HG03442 (cell line): ENCODE measurements at regions not wholly inside any gene's neighbourhood (a gene's known extent, or its start where the extent isn't known, plus 50 kb on each side); places are given as distances from the start of the nearest gene placed in this dataset.

ENCODE experiments used
- ATAC-seq: cut with Tn5 transposase; IDR thresholded peaks from one replicate; pipeline ENCODE4 v1.9.1; 2021; ENCODE audit warnings: mild to moderate bottlenecking, moderate library complexity; ENCODE audit not compliant: unreplicated experiment

- ATAC-seq = no peak
These were observed 247.9 kb upstream of the NT5C1B start for GRCh38 chr2:18837240-18837639.

DNA sequence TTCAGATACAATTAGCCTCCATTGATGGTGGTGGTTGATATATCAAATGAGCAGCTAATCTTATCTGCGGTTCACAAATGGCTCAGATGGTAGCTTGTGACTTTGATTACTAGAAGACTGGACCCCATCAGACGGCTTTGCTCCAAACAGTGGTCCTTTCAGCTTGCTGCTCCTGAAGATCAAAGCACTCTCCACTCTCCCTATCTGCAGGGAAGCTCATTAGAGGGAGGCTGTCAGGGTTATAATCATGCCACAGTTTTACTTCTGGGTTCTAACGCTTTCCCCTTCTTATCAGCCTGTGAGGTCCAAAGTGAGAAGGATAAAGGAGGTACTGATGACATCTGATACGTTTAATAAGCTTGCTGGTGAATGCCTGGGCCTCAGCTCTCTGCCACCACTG is 247.1 kb upstream of the NT5C1B start:
- no peak for ATAC-seq

DNA sequence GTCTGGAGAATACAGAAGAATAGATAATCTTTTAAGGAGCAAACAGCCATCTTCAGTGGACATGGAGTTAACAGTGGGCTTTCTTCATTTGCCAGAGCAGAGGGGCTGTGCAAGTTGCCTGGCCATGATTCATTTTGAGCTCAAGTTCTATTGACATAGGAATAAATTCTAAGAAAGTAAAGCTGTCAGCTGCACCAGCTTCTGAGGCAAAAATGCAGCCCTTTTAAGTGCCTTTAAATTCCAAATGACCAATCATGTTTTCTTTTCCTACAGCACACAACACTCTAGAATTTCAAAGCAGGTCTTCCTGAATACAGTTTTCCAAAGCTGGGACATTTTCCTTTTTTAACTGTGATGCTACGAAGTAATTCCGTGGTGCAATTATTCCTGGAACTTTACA is 246.4 kb upstream of the NT5C1B start:
- no peak for ATAC-seq

GRCh38 chr2:18834341-18834740 is 245.0 kb upstream of the NT5C1B start:
- ATAC-seq = no peak

- no peak for ATAC-seq
These were observed 244.6 kb upstream of the NT5C1B start for GRCh38 chr2:18833941-18834340.

DNA sequence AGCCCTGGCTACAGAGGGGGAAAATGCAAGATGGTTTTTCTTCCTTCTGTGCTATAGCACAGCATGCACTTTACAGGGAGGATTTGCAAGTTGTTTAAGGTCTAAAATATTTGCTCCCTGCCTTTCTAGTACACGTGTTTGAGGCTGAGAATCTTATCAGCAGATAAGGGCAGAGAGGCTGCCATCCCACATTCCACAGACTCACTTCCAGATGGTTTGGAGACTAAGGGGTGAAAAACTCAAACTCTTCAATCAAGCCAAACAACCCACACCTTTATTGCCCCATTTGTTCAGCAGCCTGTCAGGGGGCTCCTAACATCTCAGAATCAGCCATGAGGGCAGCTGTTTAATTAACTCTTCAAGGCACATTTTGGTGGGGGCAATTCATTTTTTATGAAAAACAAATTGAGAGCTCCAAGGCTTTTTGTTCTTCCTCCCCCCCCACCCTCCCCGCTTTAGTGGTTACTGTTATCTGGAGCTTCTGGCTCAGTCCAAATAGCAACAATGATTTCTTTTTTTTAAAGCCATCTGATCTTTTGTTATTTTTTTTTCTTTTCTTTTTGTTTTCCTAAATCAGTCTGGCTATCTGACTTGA is 242.6 kb upstream of the NT5C1B start:
- no peak for ATAC-seq

- ATAC-seq = no peak
These were observed 241.6 kb upstream of the NT5C1B start for GRCh38 chr2:18830962-18831361.

DNA sequence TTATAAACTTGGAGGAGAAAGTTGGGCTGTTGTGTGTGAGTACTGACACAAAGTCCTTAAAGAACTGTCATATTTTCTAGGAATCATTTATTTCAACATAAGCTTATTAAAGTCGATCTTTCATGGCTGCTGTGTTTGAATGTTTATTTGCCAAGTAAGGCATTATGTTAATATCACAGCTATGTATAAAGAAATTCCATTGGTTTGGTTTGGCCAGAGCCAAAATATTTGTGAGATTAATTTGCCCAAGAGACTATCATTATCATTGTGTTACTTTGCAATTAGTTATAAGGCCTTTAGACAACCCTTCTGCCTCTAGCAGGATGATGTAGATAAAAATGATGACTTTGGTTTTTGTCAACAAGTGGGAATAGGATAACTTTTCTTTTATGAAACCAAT is 240.6 kb upstream of the NT5C1B start:
- no peak for ATAC-seq

- no peak for ATAC-seq
These were observed 240.0 kb upstream of the NT5C1B start for GRCh38 chr2:18829251-18829902.

DNA sequence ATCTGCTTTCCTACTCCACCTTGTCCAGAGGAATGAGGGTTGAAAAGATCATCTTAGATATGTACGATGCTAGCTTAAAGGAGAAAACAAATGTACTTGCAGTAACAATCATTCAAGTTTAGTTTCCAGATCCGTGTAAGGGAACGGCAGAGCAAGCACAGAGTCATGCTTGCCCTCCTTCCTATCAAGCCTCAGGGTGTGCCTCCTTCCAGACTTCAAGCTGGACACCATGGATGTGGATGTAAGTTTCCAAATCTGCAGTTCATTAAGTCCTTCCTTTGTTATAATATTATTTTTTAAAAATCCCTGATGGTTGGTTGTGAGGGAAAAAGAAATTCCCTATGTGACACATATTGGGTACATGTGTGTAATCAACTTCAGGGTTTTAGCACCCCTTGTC is 238.9 kb upstream of the NT5C1B start:
- no peak for ATAC-seq

DNA sequence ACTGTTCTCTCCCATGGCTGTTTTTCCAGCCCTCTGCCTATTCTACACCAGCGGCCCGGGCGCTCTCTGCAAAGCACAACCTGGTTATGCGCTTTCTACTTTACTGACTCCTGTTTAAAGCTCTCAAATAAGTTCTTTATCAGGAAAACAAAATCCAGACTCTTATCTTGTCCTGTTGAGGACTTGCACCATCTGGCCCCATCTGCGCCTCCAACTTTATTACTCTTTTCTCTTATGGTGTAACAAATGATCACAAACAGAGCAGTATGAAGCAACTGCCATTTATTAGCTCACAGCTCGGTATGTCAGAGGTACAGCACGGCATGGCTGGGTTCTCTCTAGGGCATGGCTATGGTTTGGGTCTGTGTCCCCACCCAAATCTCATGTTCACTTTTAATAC is 236.5 kb upstream of the NT5C1B start:
- ATAC-seq = no peak

DNA sequence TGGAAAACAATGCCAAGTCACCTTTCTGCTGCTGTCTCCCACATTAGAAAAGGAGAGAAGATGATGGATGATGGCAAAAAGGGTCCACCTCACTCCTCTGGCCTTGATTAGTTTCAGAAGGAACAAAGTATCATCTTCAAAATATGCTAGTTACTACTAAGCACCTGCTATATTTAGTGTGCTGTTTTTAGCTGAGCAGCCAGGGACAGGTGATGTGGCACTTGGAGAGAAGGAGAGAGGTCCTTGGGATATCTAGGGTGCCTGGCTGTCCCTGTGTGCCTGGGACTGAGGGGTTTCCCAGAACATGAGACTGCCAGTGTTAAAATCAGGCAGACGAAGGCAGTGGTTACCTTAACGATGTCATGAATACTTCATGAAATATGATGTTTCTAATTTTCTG is 235.5 kb upstream of the NT5C1B start:
- no peak for ATAC-seq

- no peak for ATAC-seq
These were observed 235.0 kb upstream of the NT5C1B start for GRCh38 chr2:18824325-18824790.

DNA sequence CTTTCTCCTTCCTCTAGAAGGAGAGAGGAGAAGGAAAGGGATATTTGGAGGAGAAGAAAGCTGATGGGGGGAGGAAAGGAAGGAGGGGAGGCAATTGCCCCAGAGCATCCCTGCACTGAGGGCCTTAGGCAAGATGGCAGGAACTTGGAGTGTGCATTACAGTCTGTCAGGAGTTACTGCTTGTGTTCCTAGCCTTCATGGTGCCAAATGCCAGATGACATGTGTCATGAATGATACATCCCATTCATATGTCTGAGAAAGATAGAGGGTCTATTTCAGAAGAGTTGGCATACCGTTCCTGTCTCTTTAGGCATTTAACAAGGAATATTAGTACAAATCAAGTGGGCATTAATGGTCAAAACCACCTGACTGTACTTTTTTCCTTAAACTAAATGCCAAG is 232.1 kb upstream of the NT5C1B start:
- ATAC-seq = no peak

GRCh38 chr2:18820966-18821365 is 231.6 kb upstream of the NT5C1B start:
- ATAC-seq = no peak

- no peak for ATAC-seq
These were observed 230.2 kb upstream of the NT5C1B start for GRCh38 chr2:18819566-18819965.

GRCh38 chr2:18814387-18814786 is 225.0 kb upstream of the NT5C1B start:
- no peak for ATAC-seq

DNA sequence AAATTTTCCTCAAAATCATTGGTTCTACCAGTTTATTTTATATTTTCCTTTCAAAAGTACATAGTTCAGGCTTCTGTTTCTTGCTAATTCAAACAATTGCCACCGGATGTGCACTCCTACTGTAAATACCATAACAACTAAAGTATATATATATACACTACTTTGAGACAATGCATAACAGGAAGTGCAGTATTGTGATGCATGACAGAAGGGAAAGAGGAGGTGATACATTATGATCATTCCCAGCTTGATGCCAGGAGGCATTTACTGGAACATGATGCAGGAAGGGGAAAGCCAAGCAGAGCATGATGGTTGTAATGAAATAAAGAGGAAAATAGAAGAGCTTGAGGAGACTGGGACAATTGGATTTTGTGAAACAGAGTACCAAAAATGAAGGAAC is 215.2 kb upstream of the NT5C1B start:
- ATAC-seq = no peak

DNA sequence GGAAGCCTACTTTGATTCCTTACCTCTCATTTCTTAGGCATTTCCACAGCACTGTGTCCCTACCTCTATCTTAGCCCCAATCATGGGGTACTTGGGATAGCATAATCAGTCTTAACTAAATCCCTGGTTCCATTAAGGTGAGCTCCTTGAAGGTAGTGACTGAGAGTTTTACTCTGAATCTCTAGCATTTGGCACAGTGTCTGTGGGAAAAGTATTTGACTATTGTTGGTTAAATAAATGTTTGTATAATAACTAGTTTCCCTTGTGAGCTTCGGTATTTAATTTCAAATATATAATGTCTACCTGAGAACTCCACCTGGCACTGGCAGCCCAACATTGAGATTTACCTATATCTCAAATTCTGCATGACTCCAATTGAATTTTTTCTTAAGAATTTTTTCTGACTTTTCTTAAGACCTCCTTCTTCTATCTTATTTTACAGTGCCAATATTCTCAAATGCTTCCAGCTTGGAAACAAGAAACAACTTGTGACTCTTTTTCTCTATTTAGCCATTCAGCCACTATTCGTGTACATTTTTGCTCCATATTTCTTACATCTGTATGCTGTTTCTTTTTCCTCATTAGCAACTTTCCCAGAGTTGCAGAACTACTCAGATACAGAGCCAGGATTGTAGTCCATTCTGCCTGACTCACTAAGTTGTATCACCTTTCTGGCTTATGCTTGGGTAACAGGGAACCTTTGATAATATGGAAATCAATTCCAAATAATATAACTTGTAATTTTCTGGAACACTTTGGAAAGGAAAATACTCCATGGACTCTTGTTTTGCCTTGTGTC is 214.0 kb upstream of the NT5C1B start:
- ATAC-seq = no peak

GRCh38 chr2:18800240-18800971 is 211.0 kb upstream of the NT5C1B start:
- no peak for ATAC-seq

- no peak for ATAC-seq
These were observed 210.0 kb upstream of the NT5C1B start for GRCh38 chr2:18799397-18799796.
